HepG2 (cell line): ENCODE measurements at regions not wholly inside any gene's neighbourhood (a gene's known extent, or its start where the extent isn't known, plus 50 kb on each side); places are given as distances from the start of the nearest gene placed in this dataset.

ENCODE experiments used
- BCL6 ChIP-seq: IDR thresholded peaks from 2 replicates; pipeline ENCODE4 v1.6.1; 2016; ENCODE audit warnings: missing genetic modification reagents, missing compliant biosample characterization
- CHCHD3 ChIP-seq: sonication (generic); formaldehyde crosslinking; IDR thresholded peaks from 2 replicates; pipeline ENCODE4 v1.8.0; 2022; ENCODE audit warnings: mild to moderate bottlenecking, missing genetic modification reagents, moderate library complexity
- ELF3 ChIP-seq: IDR thresholded peaks from 2 replicates; pipeline ENCODE4 v1.6.1; 2016; ENCODE audit warnings: missing genetic modification reagents, missing compliant biosample characterization
- GATAD2A ChIP-seq: IDR thresholded peaks from 2 replicates; pipeline ENCODE4 v1.6.1; 2016
- HHEX ChIP-seq: IDR thresholded peaks from 2 replicates; pipeline ENCODE4 v1.6.1; 2016; ENCODE audit warnings: control low read depth
- HOXD1 ChIP-seq: sonication (generic); formaldehyde crosslinking; IDR thresholded peaks from 2 replicates; pipeline ENCODE4 v1.5.0; 2020; ENCODE audit warnings: missing genetic modification reagents
- ISL2 ChIP-seq: sonication (generic); formaldehyde crosslinking; IDR thresholded peaks from 2 replicates; pipeline ENCODE4 v1.5.0; 2020; ENCODE audit warnings: missing genetic modification reagents
- NR2F2 ChIP-seq: IDR thresholded peaks from 2 replicates; pipeline ENCODE4 v1.6.1; 2012; ENCODE audit warnings: low read depth, inconsistent platforms, borderline replicate concordance
- RARA ChIP-seq: IDR thresholded peaks from 2 replicates; pipeline ENCODE4 v1.6.1; 2016; ENCODE audit warnings: missing genetic modification reagents, missing compliant biosample characterization
- RNF2 ChIP-seq: fragments of 450-650 bp; conservative IDR thresholded peaks from 2 replicates; pipeline ENCODE4 v1.6.1; 2016; ENCODE audit warnings: low read depth
- SAP130 ChIP-seq: IDR thresholded peaks from 2 replicates; pipeline ENCODE4 v1.6.1; 2016; ENCODE audit warnings: low read depth
- SMARCC2 ChIP-seq: fragments of 450-650 bp; IDR thresholded peaks from 2 replicates; pipeline ENCODE4 v1.6.1; 2017; ENCODE audit warnings: antibody characterized with exemption, mild to moderate bottlenecking
- SMC3 ChIP-seq: IDR thresholded peaks from 2 replicates; pipeline ENCODE4 v1.6.1; 2011; ENCODE audit warnings: low read length, improper control_type of control experiment
- ZIK1 ChIP-seq: sonication (generic); formaldehyde crosslinking; IDR thresholded peaks from 2 replicates; pipeline ENCODE4 v1.5.0; 2020; ENCODE audit warnings: mild to moderate bottlenecking, low read depth, missing genetic modification reagents, borderline replicate concordance
- ZNF724P ChIP-seq: sonication (generic); formaldehyde crosslinking; IDR thresholded peaks from 2 replicates; pipeline ENCODE4 v1.8.0; 2022; ENCODE audit warnings: missing genetic modification reagents, borderline replicate concordance
- ZNF737 ChIP-seq: sonication (generic); formaldehyde crosslinking; IDR thresholded peaks from 2 replicates; pipeline ENCODE4 v1.5.0; 2020; ENCODE audit warnings: missing genetic modification reagents, mild to moderate bottlenecking, borderline replicate concordance
- ZSCAN9 ChIP-seq: IDR thresholded peaks from 2 replicates; pipeline ENCODE4 v1.6.1; 2016; ENCODE audit warnings: borderline replicate concordance
- TF ChIP-seq, protein P1 (sequence below): sonication (generic); formaldehyde crosslinking; IDR thresholded peaks from 2 replicates; pipeline ENCODE4 v1.4.0; 2020; ENCODE audit warnings: mild to moderate bottlenecking, missing genetic modification reagents, borderline replicate concordance
- TF ChIP-seq, protein P2 (sequence below): sonication (generic); formaldehyde crosslinking; IDR thresholded peaks from 2 replicates; pipeline ENCODE4 v1.8.1; 2023; ENCODE audit warnings: mild to moderate bottlenecking, missing genetic modification reagents
- TF ChIP-seq, protein P3 (sequence below): sonication (generic); formaldehyde crosslinking; IDR thresholded peaks from 2 replicates; pipeline ENCODE4 v1.5.0; 2020; ENCODE audit warnings: mild to moderate bottlenecking, missing genetic modification reagents, borderline replicate concordance

DNA sequence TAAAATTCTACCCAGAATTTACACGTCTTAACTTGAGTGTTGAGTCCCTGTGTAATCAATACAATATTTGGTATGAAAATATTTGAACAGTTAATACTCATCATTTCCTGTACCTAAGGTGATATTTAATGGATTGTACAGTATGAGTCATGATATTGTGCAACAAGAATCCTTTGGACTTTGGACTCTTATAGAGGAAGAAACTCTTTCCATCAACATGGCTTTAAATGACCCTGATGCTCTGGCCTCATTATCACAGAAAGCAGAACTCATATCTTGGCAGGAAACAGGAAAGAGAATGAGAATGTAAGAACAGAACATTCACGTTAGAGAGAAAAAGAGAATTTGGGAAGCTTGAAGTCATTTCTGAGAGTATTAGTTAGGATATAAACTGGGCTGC lies 168.8 kb upstream of the B3GALT2 start (continued):
- 0 out of 2 replicates have a peak, but pooled peaks have one; percentile 32 for TF ChIP-seq HOXD1 (CRISPR knock-in tag)
- no peak for TF ChIP-seq NR2F2
- TF ChIP-seq, protein P1, sequence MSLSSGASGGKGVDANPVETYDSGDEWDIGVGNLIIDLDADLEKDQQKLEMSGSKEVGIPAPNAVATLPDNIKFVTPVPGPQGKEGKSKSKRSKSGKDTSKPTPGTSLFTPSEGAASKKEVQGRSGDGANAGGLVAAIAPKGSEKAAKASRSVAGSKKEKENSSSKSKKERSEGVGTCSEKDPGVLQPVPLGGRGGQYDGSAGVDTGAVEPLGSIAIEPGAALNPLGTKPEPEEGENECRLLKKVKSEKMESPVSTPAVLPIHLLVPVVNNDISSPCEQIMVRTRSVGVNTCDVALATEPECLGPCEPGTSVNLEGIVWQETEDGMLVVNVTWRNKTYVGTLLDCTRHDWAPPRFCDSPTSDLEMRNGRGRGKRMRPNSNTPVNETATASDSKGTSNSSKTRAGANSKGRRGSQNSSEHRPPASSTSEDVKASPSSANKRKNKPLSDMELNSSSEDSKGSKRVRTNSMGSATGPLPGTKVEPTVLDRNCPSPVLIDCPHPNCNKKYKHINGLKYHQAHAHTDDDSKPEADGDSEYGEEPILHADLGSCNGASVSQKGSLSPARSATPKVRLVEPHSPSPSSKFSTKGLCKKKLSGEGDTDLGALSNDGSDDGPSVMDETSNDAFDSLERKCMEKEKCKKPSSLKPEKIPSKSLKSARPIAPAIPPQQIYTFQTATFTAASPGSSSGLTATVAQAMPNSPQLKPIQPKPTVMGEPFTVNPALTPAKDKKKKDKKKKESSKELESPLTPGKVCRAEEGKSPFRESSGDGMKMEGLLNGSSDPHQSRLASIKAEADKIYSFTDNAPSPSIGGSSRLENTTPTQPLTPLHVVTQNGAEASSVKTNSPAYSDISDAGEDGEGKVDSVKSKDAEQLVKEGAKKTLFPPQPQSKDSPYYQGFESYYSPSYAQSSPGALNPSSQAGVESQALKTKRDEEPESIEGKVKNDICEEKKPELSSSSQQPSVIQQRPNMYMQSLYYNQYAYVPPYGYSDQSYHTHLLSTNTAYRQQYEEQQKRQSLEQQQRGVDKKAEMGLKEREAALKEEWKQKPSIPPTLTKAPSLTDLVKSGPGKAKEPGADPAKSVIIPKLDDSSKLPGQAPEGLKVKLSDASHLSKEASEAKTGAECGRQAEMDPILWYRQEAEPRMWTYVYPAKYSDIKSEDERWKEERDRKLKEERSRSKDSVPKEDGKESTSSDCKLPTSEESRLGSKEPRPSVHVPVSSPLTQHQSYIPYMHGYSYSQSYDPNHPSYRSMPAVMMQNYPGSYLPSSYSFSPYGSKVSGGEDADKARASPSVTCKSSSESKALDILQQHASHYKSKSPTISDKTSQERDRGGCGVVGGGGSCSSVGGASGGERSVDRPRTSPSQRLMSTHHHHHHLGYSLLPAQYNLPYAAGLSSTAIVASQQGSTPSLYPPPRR (CRISPR knock-in tag): peak; percentile 90
- TF ChIP-seq HHEX (CRISPR knock-in tag): peak; percentile 93
- TF ChIP-seq SMARCC2: 0 out of 2 replicates have a peak, but pooled peaks have one; percentile 48
- TF ChIP-seq, protein P2, sequence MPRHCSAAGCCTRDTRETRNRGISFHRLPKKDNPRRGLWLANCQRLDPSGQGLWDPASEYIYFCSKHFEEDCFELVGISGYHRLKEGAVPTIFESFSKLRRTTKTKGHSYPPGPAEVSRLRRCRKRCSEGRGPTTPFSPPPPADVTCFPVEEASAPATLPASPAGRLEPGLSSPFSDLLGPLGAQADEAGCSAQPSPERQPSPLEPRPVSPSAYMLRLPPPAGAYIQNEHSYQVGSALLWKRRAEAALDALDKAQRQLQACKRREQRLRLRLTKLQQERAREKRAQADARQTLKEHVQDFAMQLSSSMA (CRISPR knock-in tag): no peak
- no peak for TF ChIP-seq RNF2
- peak; percentile 59 for TF ChIP-seq RARA (CRISPR knock-in tag)
- TF ChIP-seq BCL6 (CRISPR knock-in tag): peak; percentile 61
- TF ChIP-seq SMC3: peak; percentile 13; the same call in 1 of the 2 replicates
- TF ChIP-seq ELF3: peak; percentile 87
- TF ChIP-seq CHCHD3 (CRISPR knock-in tag): no peak
- no peak for TF ChIP-seq ZNF724P (CRISPR knock-in tag)
- peak; percentile 85 for TF ChIP-seq GATAD2A
- TF ChIP-seq ZSCAN9 (CRISPR knock-in tag): 0 out of 2 replicates have a peak, but pooled peaks have one; percentile 41
- TF ChIP-seq ZNF737 (CRISPR knock-in tag): no peak
- TF ChIP-seq SAP130 (CRISPR knock-in tag): peak; percentile 49
- no peak for TF ChIP-seq ZIK1 (CRISPR knock-in tag)
- peak; percentile 72 for TF ChIP-seq ISL2
- TF ChIP-seq, protein P3, sequence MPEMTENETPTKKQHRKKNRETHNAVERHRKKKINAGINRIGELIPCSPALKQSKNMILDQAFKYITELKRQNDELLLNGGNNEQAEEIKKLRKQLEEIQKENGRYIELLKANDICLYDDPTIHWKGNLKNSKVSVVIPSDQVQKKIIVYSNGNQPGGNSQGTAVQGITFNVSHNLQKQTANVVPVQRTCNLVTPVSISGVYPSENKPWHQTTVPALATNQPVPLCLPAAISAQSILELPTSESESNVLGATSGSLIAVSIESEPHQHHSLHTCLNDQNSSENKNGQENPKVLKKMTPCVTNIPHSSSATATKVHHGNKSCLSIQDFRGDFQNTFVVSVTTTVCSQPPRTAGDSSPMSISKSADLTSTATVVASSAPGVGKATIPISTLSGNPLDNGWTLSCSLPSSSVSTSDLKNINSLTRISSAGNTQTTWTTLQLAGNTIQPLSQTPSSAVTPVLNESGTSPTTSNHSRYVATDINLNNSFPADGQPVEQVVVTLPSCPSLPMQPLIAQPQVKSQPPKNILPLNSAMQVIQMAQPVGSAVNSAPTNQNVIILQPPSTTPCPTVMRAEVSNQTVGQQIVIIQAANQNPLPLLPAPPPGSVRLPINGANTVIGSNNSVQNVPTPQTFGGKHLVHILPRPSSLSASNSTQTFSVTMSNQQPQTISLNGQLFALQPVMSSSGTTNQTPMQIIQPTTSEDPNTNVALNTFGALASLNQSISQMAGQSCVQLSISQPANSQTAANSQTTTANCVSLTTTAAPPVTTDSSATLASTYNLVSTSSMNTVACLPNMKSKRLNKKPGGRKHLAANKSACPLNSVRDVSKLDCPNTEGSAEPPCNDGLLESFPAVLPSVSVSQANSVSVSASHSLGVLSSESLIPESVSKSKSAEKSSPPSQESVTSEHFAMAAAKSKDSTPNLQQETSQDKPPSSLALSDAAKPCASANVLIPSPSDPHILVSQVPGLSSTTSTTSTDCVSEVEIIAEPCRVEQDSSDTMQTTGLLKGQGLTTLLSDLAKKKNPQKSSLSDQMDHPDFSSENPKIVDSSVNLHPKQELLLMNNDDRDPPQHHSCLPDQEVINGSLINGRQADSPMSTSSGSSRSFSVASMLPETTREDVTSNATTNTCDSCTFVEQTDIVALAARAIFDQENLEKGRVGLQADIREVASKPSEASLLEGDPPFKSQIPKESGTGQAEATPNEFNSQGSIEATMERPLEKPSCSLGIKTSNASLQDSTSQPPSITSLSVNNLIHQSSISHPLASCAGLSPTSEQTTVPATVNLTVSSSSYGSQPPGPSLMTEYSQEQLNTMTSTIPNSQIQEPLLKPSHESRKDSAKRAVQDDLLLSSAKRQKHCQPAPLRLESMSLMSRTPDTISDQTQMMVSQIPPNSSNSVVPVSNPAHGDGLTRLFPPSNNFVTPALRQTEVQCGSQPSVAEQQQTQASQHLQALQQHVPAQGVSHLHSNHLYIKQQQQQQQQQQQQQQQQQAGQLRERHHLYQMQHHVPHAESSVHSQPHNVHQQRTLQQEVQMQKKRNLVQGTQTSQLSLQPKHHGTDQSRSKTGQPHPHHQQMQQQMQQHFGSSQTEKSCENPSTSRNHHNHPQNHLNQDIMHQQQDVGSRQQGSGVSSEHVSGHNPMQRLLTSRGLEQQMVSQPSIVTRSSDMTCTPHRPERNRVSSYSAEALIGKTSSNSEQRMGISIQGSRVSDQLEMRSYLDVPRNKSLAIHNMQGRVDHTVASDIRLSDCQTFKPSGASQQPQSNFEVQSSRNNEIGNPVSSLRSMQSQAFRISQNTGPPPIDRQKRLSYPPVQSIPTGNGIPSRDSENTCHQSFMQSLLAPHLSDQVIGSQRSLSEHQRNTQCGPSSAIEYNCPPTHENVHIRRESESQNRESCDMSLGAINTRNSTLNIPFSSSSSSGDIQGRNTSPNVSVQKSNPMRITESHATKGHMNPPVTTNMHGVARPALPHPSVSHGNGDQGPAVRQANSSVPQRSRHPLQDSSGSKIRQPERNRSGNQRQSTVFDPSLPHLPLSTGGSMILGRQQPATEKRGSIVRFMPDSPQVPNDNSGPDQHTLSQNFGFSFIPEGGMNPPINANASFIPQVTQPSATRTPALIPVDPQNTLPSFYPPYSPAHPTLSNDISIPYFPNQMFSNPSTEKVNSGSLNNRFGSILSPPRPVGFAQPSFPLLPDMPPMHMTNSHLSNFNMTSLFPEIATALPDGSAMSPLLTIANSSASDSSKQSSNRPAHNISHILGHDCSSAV (CRISPR knock-in tag): no peak
